ENCODE measurements at regions not wholly inside any gene's neighbourhood (a gene's known extent, or its start where the extent isn't known, plus 50 kb on each side); places are given as distances from the start of the nearest gene placed in this dataset.
"Not testable (repeated sequence)": the region's sequence is repeated elsewhere in the genome, so short reads cannot be mapped to it uniquely, and the experiment has no call there.

GRCh38 chr11:15346907-15347306, 232.2 kb downstream of the INSC start:
- no peak for DNase-seq (ENCODE audit: low read depth)
- H3K4me3 ChIP-seq (replicated peaks; ENCODE audit: low read depth, low read length), result no peak overlapping the region
- TF ChIP-seq CTCF (IDR thresholded peaks at IDR 0.05; ENCODE audit: low read length, missing control alignments), result no peak

GRCh38 chr11:15347969-15348734, 233.4 kb downstream of the INSC start:
- DNase-seq (ENCODE audit: low read depth), result no peak
- H3K4me3 ChIP-seq (replicated peaks; ENCODE audit: low read depth, low read length), result no peak overlapping the region
- no peak for TF ChIP-seq CTCF (IDR thresholded peaks at IDR 0.05; ENCODE audit: low read length, missing control alignments)

GRCh38 chr11:15349413-15349812, 234.7 kb downstream of the INSC start:
- TF ChIP-seq CTCF (IDR thresholded peaks at IDR 0.05; ENCODE audit: low read length, missing control alignments), result no peak
- H3K4me3 ChIP-seq (replicated peaks; ENCODE audit: low read depth, low read length), result no peak overlapping the region
- no peak for DNase-seq (ENCODE audit: low read depth)

- no peak for TF ChIP-seq CTCF (IDR thresholded peaks at IDR 0.05; ENCODE audit: low read length, missing control alignments)
- H3K4me3 ChIP-seq (replicated peaks; ENCODE audit: low read depth, low read length), result no peak overlapping the region
- no peak for DNase-seq (ENCODE audit: low read depth)
Measured at GRCh38 chr11:15361316-15361715, 246.6 kb downstream of the INSC start.

GRCh38 chr11:15365286-15365685, 250.6 kb downstream of the INSC start:
- not testable (repeated sequence) for H3K4me3 ChIP-seq (replicated peaks; ENCODE audit: low read depth, low read length)

GRCh38 chr11:15367695-15368094, 253.0 kb downstream of the INSC start:
- no peak for TF ChIP-seq CTCF (IDR thresholded peaks at IDR 0.05; ENCODE audit: low read length, missing control alignments)
- H3K4me3 ChIP-seq (replicated peaks; ENCODE audit: low read depth, low read length), result no peak overlapping the region
- DNase-seq (ENCODE audit: low read depth), result no peak

More at GRCh38 chr11:15365286-15365685, 250.6 kb downstream of the INSC start:
- not testable (repeated sequence) for DNase-seq (ENCODE audit: low read depth)

GRCh38 chr11:15370495-15371147, 255.9 kb downstream of the INSC start:
- no peak for DNase-seq (ENCODE audit: low read depth)
- no peak overlapping the region for H3K4me3 ChIP-seq (replicated peaks; ENCODE audit: low read depth, low read length)
- TF ChIP-seq CTCF (IDR thresholded peaks at IDR 0.05; ENCODE audit: low read length, missing control alignments), result no peak

All from fibroblast of pulmonary artery (primary cell).